Brain pericyte (primary cell): ENCODE measurements at regions not wholly inside any gene's neighbourhood (a gene's known extent, or its start where the extent isn't known, plus 50 kb on each side); places are given as distances from the start of the nearest gene placed in this dataset.

Source experiments
- DNase-seq: peaks from one replicate; pipeline ENCODE4 v3.0.0-alpha.2; 2012; ENCODE audit warnings: low read depth, low spot score

DNA sequence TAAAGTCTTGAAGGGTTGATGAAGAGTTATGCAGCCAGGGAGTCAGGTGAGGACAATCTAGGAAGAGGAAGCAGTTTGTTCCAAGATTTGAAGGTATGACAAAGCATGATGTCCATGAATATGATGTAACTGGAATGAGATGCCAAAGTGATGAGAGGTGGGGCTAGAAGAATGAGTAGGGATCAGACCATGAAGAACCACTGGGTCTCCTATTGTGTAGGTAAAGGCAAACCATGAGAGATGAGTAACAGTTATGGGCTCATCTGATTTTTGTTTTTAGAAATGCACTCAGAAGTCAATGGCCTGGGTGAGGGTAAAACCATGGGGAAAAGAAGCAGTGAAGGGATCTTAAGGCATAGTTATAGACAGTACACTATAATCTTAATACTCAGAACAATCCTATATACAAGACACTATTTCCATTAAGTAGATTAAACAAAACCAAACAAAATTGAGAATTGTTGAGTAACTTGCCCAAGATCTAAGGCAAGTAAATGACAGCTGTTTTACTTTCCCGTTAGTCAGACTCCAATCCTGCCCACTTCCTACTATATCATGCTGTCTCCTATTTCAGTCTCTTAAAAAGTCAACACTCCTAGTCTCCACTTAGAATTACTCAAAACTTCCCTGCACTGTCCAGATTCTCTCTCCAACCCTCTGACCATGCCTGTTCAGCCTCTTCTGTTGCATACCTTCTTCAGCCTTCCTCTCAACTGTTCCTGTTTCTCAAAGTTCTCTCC lies 393.8 kb upstream of the MEF2C start:
- no peak for DNase-seq

DNA sequence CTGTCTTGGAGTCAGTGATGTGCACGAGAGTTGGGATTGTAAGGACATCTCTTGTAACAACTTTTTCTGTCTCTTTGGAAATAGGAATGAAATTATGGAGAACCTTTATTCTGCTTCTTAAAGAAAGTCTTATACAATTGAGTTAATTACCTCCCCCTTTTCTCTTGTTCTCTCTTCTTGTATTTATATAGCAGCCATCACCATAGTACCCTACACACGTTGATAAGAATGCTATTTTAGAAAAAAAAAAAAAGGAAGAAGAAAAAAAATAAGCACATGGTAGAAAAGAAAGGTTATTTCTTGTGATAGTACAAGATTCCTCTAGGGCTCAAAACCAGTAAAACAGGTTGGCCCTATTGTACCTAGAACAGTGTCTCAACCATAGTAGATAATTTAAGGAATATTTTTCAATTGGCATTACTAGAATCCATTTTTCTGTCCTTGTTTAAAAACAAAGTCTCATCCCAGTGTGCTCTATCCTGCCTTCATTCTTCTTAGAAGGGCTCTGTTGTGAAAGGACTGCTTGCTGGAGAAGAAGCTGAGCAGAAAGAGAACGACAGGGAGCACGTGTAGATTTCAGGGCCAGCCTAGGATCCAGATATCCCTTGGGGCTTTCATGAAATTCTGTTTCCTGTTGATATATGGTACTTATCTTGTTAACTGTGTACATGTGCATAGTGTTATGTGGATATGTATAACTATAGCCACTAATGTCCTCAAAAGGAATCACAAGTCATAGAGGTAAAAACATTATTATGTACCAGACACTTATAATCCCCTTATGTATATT lies 392.3 kb upstream of the MEF2C start:
- DNase-seq, result no peak

DNA sequence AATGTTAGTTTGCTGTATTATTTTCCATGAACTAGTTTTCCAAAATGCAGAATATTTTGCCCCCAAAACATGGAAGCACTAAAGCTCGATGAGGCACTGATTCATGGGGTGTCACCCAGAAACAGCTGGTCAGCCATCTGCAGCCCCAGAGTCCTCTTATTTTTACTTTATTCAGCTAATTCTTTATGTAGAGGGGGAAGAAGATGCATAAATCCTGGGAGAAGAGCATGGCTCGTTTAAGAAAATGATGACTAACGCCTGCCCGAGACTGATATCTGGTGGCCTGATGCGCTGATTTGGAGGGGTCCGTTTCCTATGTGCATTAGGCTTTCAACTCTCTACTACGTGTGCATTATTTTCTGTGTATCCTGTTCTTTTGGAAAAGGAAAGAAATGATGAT lies 390.3 kb upstream of the MEF2C start:
- no peak for DNase-seq

DNA sequence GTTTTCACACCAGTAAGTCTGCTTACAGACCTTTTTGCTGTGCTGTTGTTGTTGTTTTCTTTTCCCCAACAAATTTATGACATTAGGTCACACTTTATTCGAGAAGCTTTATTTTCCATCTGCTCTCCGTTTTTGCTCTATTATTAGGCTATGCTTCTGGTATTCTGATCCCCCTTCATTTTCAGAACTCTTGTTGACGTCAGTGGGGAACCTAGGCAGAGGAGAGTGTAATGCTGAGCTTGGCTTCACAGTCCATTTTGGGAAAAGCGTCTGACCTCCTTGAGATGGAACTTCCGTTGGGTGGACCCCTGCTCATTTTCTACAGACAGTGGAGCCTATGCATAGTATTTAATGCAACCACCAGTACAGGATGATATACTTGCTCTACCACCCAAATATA lies 387.9 kb upstream of the MEF2C start:
- no peak for DNase-seq

DNA sequence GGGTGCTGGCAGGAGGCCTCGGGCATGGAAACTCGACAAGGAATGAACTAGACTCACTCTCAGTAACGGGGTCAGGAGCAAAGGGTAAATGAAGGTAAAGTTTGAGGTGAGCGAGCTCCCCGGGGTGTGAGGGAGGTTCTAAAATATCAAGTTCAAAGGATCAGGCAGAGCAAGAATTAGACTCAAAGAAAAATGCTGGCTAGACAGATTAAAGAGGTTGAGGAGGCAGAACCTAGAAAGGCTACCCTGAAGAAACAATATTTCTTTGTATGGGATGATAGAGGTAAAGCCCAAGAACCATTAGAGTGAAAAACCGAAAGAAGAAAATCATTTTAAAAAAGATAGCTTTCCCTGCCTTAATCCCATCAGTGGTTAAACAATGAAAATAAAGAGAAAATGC lies 386.7 kb upstream of the MEF2C start:
- DNase-seq, result no peak

DNA sequence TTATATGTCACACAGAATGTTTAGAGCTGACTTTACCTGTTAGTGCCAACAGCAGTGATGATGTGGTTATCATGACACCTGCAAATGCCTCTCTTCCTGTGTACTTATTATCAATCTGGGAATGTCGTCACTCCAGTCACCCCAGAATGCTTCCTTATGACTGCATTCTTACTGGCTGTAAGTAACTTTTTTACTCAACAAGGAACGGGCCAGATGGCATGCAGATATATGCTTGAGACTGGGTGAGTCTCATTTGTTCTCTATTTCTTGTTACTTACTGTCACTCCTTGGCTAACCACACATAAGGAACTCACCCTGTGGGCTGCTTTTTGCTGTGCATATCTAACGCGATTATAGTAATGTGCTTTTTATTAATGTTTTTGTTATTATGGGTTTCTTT lies 385.5 kb upstream of the MEF2C start:
- DNase-seq, result no peak

DNA sequence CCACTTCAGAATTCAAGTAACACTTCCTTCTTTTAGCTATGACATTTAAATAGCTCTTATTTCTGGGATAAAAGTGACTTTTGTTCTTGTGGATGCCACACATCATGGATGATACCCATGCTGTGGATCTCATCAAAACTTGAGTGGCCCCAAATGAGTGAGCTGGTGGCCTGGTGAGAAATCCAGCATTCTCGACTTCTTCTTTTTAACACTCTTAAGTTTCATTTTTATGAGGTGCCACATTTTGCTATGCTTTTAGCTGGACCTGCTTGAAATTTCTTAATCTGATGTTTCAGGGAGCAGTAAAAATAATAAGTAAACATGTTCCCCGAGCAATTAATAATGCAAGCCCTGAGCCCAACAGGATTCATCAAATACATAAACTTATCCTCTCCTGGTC lies 384.8 kb upstream of the MEF2C start:
- no peak for DNase-seq

DNA sequence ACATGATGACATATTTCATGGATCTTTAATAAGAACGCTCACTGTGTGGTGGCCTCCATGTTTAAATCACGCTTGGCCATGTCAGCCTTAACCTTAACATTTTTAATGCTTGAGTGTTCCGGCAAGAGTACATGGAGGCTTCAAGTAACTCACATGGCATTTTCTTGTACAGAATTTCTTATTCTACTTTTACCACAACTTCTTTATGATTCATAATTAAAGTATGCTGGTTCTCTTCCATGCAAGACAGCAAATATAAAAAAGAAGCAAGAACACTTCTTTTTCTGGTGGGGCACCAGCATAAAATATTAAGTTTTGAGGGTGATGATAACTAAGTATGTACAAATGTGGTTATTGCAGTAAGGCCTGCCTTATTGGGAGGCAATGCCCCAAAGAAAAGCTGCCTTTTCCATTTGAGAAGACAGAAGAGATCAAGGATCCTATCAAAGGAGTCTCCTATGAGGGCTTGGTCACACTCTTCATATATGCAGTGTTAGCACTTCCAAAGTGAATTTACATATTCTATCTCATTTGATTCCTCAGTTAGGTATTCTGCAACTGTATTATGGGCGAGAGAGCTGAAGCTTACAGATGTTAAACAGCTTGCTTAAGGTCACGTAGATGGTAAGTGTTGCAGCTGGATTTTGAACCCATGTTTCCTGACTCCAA lies 382.7 kb upstream of the MEF2C start:
- no peak for DNase-seq

DNA sequence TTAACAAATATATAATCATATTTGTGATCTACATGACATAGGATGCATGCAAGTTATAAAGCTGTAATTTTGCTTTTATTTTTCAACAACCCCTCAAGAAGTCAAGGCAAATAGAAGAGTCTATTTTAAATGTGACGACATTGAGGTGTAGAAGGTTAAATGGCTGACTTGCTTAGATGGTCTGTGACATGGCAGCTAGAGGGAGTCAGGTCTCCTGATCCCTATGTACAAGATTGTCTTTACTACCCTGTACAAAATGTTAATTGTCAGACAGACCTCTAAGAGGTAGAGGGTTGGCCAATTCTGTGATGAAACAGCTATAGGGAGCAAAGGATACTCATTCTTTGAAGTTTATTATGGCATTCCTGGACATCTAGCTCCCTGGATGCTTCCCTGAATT lies 380.9 kb upstream of the MEF2C start:
- DNase-seq, result no peak

DNA sequence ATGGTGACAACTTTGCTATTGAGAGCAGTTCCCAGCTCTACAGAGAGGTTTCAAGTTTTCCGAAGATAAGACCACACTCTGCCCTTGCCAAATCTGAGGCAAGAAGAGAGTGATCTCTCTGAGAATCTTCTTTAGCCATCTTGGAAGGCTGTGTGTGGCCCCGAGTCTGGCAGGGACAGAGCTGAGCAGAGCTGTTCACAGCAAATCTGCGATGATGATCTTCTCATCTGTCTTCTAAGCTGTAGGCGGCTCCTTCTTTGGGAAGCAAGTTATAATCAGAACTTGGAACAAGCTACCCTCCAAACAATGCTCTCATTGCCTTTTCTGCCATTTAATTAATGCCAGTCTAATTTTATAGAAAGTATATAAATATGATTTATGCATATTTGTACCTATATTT lies 379.0 kb upstream of the MEF2C start:
- no peak for DNase-seq

DNA sequence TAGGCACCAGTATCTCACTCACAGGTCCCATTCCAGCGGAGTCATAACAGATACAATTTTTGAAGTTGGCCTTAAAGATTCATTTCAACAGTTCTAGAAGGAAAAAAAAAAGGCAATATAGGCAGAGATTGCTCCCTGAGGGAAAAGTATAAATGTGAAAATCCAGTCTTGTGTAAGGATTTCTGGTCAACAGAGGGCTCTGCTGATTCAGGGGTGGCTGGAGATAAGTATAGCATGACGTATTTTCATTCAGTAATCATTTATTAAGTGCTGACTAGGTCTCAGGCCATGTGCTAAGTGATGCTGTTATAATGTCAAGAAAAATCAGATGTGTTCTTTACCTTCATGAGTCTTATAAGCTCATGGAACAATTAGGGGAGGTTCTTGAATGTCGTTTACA lies 377.3 kb upstream of the MEF2C start:
- no peak for DNase-seq

DNA sequence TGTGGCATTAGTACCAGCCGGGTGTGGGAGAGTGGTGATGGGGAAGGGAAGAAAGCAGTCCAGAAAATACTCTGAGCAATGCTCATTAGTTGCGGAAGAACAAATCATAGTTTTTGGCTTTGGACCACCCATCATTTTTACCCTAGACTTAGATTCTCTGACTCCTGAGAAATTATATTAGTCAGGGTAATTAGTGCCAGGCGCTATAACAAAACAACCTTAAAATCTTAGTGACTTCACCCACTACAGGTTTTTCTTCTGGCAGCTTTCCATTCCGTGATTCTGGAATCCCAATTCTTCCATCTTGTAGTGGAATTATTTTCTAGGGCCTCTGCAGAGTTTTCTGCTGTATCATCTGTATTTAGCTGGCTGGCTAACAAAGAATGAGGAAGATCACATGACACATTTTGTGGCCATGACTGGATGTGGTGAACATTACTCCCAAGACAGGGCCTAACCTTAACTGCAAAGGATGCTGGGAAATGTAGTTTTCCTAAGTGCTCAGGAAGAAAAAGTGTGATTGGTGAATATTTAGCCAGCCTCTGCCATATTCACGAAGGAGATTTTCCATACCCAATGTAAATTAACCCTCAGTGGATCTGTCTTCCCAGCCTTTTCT lies 373.0 kb upstream of the MEF2C start:
- DNase-seq, result no peak

DNA sequence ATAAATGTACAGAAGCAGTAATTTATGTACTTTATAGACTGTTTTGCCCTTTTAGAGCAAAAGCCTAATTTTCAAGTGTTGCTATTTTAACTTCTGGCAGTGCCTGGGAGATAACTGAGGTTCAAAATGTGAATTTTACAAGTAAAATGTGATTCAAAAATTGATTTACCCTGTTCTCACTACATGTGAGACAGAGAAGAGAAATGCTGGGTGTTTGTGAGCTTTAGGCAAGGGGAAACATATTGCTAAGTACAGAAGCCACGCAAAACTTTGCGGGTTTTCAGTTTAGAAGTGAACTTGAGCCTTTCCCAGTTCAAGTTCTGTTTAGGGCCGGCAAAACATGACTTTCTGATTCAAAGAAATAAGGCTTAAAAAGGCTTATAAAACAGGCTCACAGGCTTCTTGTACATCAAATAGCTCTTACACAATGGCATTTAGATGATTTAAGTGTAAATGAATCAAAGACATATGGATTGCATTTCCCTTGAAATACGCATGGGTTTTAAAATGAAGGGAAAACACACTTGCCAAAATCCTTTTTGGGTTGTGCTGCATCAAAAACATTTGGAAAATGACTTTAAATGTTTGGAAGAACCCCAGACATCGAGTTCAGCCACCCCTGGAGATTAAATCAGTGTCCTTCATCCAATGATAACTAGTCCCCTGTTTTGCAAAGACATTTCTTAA lies 370.8 kb upstream of the MEF2C start:
- DNase-seq, result no peak

DNA sequence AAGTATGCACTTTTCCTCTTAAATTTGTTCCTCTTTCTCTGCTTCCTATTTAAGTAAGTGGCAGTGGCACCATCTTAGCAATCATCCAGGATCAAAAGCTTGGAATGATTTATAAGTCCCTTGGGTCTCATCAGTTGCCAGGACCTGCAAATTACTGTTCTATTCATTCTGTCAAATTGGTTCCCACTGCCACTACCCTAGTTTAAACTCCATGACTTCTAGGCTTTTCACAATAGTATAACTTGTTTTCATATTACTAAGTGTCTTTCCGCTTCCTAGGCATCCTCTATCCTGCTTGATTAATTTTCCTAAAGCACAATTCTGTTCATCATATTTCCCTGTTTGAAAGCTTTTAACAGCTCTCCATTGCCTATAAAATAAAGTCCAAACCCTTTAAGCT lies 363.9 kb upstream of the MEF2C start:
- DNase-seq, result no peak

DNA sequence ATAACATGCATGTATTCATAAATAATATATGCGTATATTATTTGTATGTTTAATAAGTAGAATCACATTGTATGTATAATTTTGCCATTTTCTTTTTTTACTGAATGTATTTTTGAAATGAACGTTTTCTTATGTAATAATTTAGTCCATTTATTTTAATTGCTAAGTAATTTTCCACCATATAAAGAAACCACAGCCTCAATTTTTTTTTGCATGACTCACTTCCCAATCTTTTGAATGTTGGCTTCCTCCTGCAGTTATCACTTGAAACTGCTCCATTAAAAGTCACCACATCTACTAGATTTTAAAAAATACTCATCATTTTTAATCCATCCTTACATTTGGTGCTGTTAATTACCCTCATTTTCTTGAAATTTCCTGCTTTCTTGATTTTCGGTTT lies 363.3 kb upstream of the MEF2C start:
- no peak for DNase-seq

DNA sequence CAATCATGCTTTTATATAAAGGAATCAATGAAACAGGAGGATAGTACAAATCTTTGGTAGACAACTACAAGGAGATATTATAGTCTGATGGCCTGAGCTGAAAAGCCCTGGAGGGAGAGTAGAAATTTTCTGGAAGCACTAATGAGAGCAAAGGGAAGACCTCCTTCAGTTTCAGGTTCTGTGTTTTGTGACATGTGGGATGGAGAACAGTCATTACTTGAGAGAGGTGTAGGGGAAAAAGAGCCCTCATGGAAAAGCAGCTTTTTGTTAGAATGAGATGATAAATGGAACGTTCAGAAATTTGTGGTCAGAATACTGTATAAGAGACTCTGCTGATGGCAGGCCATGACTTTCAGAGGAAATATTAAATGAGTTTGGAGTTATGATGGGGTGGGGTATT lies 360.6 kb upstream of the MEF2C start:
- DNase-seq, result no peak

DNA sequence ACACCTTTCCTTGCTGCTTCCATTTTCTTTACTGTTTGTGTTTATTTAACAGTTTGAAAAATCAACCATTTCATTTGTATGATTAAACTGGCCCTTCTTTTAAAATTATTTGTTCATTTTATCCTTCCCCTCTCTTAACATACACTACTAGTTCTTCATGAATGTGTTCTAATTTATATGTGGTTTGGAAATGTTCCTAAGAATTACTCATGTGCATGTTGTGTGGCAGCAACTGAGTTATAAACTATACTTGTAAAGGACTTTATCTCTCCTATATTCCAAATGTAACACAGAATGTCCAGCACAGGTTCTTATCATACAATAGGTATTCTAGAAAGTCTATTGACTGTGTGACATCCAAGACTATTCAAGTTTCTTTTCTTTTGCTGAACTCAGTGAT lies 358.2 kb upstream of the MEF2C start:
- no peak for DNase-seq

DNA sequence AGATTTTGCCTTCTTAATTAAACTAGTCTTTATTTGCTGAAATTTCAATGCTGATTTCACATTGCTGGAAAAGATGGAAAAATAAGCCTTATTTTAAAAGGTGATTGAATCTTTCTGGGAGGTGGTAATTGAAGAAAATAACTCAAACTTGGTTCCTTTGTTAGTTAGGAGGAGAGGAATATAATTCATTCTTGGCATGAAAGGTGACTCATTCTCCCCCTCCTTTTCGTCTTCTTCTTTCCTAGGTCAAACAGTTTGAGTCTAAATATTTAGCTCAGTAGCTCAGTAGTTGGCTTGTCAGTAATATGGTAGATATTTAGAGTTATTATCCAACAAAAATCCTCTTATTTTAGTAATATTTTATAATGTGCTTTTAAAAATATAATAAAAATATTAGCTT lies 353.9 kb upstream of the MEF2C start:
- no peak for DNase-seq

DNA sequence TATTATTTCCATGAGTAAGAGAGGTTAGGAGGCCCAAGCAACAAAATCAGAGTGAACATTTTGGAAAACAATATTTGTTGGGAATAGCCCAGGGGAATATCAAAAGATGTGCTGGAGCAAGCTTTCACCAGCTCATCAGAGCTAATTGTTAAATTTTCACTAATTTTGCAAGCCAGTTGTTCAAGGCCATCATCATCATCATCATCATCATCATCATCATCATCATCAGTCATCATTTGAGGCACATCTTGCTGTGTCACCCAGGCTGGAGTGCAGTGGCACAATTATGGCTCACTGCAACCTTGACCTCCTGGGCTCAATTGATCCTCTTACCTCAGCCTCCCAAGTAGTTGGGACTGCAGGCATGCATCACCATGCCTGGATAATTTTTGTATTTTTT lies 350.5 kb upstream of the MEF2C start:
- no peak for DNase-seq

DNA sequence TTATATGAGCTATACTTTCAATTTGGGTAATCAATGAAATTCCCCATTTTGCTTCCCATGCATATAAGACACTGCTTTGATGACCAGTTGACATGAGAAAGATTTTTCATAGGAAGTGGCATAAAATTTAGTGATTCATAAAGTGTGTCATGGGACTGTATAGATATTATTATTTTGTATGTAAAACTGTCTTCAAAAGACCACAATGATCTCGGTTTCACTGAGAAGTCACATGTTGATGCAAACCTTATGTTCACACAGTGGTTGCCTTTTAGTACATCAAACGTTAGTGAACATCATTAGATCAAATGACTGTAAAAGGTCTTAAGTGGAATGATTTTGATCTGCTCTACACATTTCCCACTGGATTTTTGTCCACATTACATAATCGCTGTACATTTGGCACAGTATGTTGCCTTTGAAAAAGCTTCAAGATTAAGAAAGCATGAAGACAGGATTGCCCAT lies 349.2 kb upstream of the MEF2C start:
- DNase-seq, result no peak

DNA sequence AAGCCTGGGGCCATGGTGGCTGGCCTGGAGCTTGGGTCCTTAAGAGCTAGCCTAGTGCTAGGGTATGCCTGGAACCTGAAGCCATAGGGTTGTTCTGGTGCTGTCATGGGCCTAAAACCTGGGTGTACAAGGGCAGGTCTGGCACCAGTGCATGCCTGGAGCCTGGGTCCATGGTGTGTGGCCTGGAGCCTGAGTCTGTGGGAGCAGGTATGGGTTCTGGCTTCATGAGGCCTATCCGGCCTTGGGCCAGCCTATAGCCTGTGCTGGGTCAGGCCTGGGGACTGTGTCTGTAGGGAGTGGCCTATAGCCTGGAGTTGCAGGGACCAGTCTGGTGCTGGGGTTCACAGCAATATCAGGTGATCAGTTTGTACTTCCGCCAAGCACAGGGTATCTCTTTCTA lies 347.2 kb upstream of the MEF2C start:
- no peak for DNase-seq
